HepG2 (cell line): ENCODE measurements at regions not wholly inside any gene's neighbourhood (a gene's known extent, or its start where the extent isn't known, plus 50 kb on each side); places are given as distances from the start of the nearest gene placed in this dataset.

Experiments
- ARID5B ChIP-seq: IDR thresholded peaks from 2 replicates; pipeline ENCODE4 v1.4.0; 2020; ENCODE audit warnings: mild to moderate bottlenecking, missing genetic modification reagents
- ATF2 ChIP-seq: sonication (generic); formaldehyde crosslinking; IDR thresholded peaks from 2 replicates; pipeline ENCODE4 v1.4.0; 2020; ENCODE audit warnings: missing genetic modification reagents
- CEBPB ChIP-seq: IDR thresholded peaks from 2 replicates; pipeline ENCODE4 v1.6.1; 2011; ENCODE audit warnings: low read depth, low read length, improper control_type of control experiment, borderline replicate concordance
- CEBPG ChIP-seq: IDR thresholded peaks from 2 replicates; pipeline ENCODE4 v1.6.1; 2016
- CEBPZ ChIP-seq: IDR thresholded peaks from 2 replicates; pipeline ENCODE4 v1.6.1; 2012; ENCODE audit warnings: low read length, improper control_type of control experiment
- EP300 ChIP-seq, 3 experiments: sonication (generic) in 1 of 3; formaldehyde crosslinking in 1 of 3; IDR thresholded peaks; 2 replicates each; pipeline versions ENCODE4 v1.5.1 to v1.6.1; 2011 to 2020; ENCODE audit warnings: low read depth in 2 of 3, low read length in 2 of 3, borderline replicate concordance in 1 of 3, improper control_type of control experiment in 1 of 3, mild to moderate bottlenecking in 1 of 3, missing genetic modification reagents in 1 of 3, moderate library complexity in 1 of 3
- NAIF1 ChIP-seq: sonication (generic); formaldehyde crosslinking; IDR thresholded peaks from 2 replicates; pipeline ENCODE4 v1.5.0; 2020; ENCODE audit warnings: mild to moderate bottlenecking, missing genetic modification reagents, borderline replicate concordance
- PATZ1 ChIP-seq: sonication (generic); formaldehyde crosslinking; IDR thresholded peaks from 2 replicates; pipeline ENCODE4 v1.4.0; 2020; ENCODE audit warnings: missing genetic modification reagents
- SP1 ChIP-seq, 2 experiments: fragments of 450-650 bp in 1 of 2; sonication (generic) in 1 of 2; formaldehyde crosslinking in 1 of 2; IDR thresholded peaks; 2 replicates each; pipeline versions ENCODE4 v1.4.0 to v1.6.1; 2016 to 2020; ENCODE audit warnings: missing genetic modification reagents in 1 of 2
- TEAD3 ChIP-seq: optimal IDR thresholded peaks from 2 replicates; pipeline ENCODE3; 2016; ENCODE audit warnings: borderline replicate concordance
- ZNF629 ChIP-seq: sonication (generic); formaldehyde crosslinking; conservative IDR thresholded peaks from 2 replicates; pipeline ENCODE4 v1.5.0; 2020; ENCODE audit warnings: missing genetic modification reagents
- ZNF691 ChIP-seq: sonication (generic); formaldehyde crosslinking; IDR thresholded peaks from 2 replicates; pipeline ENCODE4 v1.4.0; 2020; ENCODE audit warnings: missing genetic modification reagents, low read depth, mild to moderate bottlenecking, borderline replicate concordance
- ZNF724P ChIP-seq: sonication (generic); formaldehyde crosslinking; IDR thresholded peaks from 2 replicates; pipeline ENCODE4 v1.8.0; 2022; ENCODE audit warnings: missing genetic modification reagents, borderline replicate concordance
- ZNF740 ChIP-seq: sonication (generic); formaldehyde crosslinking; IDR thresholded peaks from 2 replicates; pipeline ENCODE4 v1.4.0; 2020; ENCODE audit warnings: missing genetic modification reagents
- TF ChIP-seq, protein P1 (sequence below): IDR thresholded peaks from 2 replicates; pipeline ENCODE4 v1.6.1; 2016; ENCODE audit warnings: control low read depth

DNA sequence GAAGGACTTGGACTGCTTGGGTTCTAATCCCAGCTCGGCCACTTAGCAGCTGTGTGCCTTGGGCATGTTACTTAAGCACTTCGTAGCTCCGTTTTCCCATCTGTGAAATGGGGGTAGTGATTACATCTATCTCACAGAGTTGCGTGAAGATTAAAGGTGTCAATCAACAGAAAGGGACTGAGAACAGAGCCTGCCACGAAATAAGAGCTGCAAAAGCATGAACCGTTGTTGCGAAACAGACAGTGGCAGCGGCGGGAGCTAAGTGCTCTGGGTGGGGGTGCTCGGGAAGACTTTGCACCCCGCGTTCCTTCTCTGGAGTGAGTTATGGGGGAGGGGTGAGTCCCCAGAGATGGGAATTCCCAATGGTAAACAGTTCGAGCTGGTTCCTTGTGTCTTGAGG lies 79.6 kb upstream of the LHX1 start (continued):
- TF ChIP-seq EP300 (IDR thresholded peaks at IDR 0.05; ENCODE audit: low read depth in 2 of 2, low read length in 2 of 2) (0 out of 4 replicates have a peak, but pooled peaks of 1 of the 2 experiments have one; percentile 19), EP300 (CRISPR knock-in tag; IDR thresholded peaks at IDR 0.05; ENCODE audit: borderline replicate concordance) (no peak), NAIF1 (CRISPR knock-in tag) (no peak), ZNF724P (CRISPR knock-in tag) (no peak), CEBPG (peak; percentile 88), ATF2 (CRISPR knock-in tag) (0 out of 2 replicates have a peak, but pooled peaks have one; percentile 38), PATZ1 (CRISPR knock-in tag) (peak; percentile 65; the same call in 1 of the 2 replicates), CEBPB (peak; percentile 88), CEBPZ (no peak), ZNF691 (CRISPR knock-in tag) (peak; percentile 35; the same call in 1 of the 2 replicates), SP1 (IDR thresholded peaks at IDR 0.05) (no peak), SP1 (CRISPR knock-in tag; IDR thresholded peaks at IDR 0.05) (no peak), ZNF740 (CRISPR knock-in tag) (peak; percentile 88; the same call in 1 of the 2 replicates), TEAD3 (peak; percentile 16), ZNF629 (CRISPR knock-in tag) (peak; percentile 93), ARID5B (CRISPR knock-in tag) (0 out of 2 replicates have a peak, but pooled peaks have one; percentile 13)
- TF ChIP-seq, protein P1, sequence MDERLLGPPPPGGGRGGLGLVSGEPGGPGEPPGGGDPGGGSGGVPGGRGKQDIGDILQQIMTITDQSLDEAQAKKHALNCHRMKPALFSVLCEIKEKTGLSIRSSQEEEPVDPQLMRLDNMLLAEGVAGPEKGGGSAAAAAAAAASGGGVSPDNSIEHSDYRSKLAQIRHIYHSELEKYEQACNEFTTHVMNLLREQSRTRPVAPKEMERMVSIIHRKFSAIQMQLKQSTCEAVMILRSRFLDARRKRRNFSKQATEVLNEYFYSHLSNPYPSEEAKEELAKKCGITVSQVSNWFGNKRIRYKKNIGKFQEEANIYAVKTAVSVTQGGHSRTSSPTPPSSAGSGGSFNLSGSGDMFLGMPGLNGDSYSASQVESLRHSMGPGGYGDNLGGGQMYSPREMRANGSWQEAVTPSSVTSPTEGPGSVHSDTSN: peak; percentile 50; the same call in 1 of the 2 replicates
- TF ChIP-seq, all 625 proteins: peak for 20
